ENCODE measurements at regions not wholly inside any gene's neighbourhood (a gene's known extent, or its start where the extent isn't known, plus 50 kb on each side); places are given as distances from the start of the nearest gene placed in this dataset.

DNA sequence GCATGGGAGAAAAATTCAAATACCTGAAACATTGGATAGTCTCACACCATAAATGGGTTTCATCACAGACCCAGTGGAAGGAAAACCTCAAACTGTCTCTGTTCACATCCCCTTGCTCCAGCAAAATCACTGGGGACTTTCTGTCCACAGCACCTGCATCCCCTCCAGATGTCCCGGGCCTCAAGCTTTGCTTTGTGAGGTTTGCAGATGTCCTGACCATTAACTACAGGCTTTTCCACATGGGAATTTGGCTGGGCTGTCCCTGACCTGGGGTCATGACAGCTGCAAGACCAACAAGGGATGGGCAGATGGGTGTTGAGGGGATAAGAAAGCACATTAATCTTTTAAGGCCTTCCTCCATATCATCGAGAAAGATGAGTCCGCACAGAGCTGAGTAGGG lies 427.9 kb downstream of the TXNL1 start:
- no peak for DNase-seq

DNA sequence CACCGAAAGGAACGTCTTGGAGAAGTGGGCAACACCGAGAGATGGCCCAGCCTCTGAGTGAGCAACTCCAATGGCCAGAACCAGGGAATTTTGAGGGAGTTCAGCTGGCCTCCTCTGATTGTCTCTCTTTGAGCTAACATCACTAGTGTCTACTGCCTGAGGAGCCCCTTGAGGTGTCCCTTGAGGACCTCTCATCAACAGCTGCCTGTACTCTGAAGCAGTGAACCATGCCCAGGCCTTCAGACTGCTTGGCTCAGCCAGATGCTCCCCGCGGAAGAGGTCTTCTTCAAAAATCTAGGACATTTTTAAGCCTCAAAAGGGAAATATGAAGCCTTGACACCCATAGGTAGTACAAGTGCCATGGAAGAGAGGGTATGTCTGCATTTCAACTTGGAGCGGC lies 430.4 kb downstream of the TXNL1 start:
- DNase-seq = no peak

DNA sequence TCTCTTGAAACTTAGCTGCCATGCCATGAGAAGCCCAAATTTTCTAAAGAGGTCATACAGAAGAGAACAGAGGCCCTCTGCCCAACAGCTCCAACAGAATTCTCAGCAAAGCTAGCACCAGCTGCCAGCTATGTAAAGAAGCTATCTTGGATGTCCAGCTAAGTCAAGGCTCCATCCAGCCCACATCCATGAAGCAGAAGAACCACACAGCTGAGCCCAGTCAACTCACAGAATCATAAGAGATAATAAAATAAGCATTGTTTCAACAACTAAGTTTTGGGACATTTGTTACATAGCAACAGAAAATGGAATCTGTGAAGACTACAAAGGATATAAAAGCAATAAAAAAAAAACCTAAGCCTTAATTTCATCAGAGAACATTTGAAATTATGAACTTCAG lies 434.3 kb downstream of the TXNL1 start:
- no peak for DNase-seq

DNA sequence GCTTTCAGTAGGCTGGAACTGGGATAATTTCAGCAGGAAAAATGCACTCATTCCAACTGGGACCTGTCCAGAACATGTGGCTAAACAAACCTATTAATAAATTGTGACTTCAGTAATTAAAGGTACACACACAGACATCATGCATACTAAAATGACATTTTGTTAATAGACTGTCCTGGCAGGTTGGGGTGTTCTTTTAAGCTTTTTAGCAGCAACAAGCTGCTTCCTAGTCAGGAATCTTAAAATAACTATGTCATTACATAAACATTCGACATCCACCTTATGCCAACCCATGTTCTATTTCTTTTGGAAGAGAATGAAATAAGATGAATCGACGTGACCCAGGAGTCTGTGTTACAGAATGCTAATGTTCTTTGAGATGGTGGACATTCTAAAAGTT lies 435.7 kb downstream of the TXNL1 start:
- DNase-seq = no peak

DNA sequence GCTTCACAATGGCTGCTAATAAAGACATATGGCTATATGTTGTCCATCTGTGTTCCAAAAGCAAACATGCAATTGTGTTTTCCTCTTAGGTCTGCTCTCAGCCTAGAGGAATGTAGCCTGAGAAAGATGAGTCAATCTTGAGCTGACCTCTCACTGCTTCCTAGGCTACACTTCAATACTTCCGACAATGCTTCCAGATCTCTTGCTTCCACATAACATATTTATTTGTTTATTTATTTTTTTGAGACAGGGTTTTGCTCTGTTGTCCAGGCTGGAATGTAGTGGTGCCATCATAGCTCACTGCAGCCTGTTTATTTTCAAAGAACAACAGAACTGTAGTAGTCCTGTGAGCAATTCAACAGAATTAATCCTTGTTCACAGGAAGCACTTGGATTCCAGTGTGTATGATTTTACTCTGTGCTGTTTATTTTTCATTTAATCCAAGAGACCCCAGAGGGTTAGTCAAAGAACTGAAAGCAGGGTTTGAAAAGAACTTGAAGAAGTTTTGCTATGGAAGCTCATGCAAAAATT lies 437.9 kb downstream of the TXNL1 start:
- DNase-seq = no peak

DNA sequence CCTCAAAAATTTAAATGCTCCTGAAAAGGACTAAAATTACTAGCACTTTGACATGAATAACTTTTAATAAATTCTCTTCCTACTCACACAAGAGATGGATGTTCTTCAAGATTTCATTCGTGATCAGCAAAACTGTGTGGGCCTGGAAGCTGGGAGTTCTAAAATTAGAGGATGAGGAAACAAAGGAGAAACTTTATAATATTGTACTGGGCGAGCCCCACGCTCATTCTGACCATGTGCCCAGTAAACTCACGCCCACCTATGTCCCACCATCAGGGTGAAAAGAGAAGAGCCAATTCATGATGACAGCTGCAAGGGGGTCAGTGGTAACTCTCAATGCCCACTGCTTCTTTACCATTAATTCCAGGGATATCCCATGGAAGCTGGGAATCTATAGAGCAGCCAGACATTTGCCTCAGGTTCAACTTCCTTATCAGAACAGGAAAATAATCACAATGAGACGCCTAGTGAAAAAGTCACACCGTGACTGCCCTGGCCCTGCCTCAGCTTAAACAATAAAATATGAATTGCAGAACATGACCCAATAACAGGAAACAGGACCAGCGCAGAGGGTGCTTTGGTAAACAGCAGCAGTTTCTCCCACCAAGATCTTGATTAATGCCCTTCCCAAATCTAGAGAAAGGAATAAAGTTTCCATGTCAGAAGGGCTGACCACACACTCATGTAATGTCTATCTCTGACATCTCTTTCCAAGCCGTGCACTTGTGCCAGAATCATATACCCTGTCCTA lies 438.6 kb downstream of the TXNL1 start:
- no peak for DNase-seq

DNA sequence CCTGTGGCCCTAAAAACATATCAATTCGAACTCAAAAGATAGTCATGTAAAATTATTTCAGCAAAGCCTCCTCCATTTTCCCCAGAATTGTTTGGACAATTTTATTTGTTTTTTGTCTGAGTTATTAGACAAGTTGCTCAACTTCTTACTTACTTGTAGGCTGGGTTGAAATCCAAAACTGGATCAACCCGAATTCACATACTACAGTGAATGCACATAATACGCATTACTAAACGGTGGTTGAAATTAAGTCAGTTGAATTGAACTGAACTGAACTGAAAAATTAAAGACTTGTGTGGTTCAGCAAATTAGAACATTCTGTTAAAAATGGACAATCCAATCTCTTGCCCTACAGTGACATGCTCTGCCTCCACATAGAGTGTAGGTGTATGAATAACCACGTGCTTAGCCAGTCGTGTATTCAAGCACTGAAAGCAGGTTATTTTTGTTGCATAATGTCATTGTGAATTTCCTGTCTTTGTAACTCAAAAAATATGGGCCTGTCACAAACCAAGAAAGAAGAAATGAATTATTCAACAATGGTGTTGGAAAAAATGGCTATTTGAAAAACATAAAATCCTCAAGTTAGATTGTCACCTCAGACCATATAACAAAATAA lies 441.0 kb downstream of the TXNL1 start:
- no peak for DNase-seq

DNA sequence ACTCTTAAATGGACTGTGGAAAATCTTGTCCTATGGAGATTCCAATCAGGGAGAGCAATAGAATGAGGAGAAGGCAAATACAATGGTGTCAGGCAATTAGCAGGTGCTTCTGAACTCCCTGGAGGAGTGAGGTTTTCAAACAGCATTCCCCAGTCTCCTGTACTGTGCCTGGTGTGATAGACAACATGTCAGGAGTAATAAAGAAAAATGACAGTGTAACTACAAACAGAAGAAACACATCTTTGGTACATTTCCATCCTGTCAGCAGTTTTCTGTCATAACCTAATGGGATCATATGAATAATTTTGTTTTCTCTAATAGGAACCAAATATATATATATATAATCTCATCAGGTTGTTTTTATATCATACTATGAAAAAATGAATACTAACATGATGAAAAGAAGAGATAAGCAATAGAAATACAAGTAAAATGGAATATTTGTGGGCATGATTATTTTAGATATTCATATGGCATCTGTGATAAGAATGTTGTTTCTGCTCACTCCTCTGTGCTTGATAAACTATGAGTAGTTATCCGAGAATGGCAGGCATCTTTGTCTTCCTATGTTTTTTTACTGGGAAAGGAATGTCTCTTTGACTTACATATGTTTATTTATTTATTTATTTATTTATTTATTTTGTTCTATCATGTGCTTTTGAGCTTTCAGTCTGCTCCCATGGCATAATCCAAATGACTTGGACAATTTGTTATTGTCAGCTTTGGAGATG lies 441.7 kb downstream of the TXNL1 start:
- DNase-seq = no peak

DNA sequence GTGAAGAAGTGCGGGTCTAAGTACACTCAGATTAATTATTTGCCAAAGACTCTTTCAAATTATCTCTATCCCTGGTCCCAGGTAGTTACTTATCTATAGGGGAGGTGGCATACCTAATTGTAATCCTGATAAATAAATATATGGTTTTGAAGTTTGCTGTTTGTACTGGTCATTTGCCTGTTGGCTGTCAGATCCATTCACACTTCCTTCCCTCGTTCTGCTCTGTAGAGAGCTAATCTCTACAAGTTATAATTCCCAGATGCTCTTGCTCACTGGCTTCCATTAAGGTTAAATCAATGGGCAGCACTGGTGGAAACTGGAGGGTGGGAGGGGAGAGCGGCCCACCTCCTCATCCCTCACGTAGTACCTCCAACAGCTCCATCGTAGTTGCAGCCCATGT lies 447.1 kb downstream of the TXNL1 start:
- no peak for DNase-seq

DNA sequence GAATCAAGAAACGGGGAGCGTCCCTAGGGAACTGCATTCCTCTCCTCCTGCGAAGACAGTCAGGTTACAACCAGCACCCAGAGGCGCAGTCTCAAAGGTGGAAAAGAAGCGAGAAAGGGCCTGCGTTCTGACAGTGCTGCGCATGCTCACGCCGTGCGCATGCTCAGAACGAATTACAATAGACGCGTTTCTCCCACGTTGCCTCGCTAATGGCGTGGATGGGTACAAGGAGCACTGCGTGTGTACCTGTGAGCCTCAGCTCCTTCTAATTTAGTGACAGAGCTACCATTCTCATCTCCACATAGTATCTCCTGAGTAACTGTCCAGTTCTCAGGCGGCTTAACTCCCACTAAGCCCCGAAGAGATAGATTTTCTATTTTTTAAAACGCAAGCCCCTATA lies 448.8 kb downstream of the TXNL1 start:
- DNase-seq = no peak

DNA sequence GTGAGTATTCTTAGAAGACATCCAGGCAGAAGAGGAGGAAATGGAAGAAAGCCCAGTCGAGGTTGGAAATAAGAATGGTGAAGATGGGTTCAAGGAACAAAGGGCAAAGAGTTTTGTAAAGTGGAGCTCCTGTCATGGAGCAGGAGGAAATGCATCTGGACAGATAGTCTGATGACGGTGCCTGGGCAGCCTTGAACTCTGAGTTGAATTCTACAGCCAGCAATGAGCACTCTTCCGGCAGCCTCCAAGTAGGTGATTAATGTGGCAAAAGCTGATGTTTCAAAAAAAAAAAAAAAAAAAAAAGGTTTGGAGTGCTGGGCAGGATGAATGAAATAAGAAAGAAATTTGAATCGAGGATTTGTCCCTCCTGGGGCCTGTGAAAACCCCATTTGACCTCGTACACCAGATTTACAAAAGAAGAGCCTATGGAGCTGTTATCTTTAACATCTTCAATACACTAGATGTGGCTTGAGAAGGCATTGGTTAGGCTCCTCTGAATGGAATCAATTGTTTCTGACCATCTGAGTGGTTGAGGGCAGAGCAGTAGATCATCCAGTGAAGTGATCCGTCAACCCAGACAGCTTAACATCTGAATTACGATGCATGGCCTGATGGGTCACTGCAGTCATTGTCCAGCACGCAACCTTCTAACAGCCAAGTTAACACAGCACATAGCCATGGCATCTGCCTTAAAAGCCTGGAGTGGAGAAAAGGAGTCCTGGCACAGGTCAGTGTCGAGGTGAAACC lies 449.7 kb downstream of the TXNL1 start:
- no peak for DNase-seq

DNA sequence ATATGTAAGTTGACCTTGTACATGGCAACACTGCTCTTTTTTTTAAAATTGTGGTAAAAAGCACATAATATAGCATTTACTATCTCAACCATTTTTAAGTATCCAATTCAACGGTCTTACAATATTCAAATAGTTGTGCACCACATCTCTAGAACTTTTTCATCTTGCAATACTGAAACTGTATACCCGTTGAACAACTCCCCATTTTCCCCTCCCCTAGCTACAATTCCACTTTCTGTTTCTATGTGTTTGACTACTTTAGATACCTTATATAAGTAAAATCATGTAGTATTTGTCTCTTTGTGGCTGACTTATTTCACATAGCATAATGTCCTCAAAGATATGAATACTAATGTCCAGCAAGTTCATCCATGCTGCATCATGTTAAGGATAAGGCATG lies 452.1 kb downstream of the TXNL1 start:
- DNase-seq = no peak

DNA sequence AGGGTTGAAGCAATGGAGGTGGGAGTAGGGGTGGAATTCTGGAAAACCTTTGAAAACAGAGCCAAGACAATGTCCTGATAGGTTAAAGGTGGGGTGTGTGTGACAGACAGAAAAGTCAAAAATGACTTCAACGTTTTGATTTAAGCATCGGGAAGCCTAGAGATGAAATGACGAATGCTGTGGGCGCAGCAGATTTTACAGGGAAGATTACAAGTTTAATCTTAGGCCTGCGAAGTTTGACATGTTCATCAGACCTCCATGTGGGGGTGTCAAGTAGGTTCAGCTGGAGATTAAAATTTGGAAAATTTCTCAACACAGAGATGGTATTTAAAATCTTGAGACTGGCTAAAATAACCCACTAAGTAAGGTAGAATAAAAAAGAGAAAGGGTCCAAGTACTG lies 453.3 kb downstream of the TXNL1 start:
- DNase-seq = no peak

DNA sequence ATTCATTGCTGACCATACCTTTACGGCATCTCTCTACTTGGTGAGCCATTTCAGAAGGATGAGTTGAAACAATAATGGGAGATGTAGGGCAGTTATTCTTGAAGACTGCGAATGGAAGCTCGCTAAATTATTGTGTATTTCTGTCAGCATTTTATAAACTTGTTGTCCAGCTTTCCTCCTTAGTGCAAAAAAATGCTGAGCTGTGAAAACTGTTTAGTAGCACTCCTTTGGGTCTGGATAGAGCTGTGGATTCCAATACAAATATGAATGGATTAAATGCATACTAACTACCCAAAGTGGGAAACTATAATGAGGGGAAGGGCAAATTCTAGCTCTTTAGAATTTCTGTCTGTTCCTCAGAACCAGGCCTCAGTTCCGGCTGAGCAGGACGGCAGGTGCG lies 461.6 kb downstream of the TXNL1 start:
- no peak for DNase-seq

DNA sequence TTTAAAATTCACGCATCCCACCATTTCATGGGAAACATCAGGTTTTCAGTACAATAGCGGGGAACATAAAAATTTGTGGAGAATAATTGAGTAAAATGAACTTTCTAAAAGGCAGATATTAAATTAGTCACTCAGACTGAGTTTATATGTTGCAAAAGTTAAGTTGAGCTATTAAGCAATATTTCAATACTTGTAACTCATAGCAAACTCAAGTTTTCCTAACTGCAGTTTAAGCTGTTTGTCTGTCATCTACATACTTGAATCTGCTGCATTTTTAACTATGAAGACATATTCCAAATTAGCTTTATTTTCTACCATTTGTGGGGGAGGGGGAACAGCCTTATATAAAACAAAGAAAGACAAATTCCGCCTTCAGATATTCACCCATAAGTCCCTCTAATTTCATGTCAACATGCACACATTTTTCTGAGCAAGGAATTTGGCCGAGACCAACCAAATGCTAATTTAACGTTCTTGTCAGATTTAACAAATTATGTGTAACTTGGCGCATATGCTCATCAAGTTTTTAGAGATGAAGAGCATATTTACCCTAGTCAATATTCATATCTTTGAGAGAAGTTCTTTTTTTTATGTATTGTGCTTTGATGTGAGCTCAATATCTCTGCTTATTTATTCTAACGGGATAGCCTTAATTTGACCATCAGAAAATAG lies 462.9 kb downstream of the TXNL1 start:
- DNase-seq = no peak

DNA sequence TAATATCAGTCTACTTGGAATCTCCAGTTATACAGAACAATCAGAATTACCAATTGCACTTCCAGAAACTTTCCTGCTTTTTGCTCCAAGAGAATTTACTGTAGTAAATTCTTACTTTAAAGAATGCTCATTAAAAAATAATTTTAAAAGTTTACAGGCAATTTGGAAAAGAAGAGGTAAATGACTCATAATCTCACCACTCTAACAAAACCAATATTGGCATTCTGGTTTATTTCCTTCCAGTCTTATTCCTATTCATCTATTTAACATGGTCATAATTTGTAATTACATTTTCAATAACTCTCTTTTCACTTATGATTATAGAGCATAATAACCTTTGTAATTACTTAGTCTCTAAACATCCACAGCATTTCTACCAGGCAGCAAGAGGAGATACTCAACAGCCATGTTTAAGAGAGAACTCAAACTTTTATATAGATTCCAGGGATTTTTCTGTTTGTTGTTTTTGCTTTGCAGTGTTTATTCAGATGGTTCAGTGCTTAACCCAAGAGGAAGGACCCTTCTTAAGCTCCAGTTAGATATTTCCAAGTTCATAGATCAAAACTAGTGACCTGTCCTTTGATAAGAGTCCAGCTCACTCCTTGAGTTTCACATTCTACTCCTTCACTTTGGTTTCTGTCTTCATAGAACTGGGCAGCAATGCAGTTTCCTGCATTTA lies 464.7 kb downstream of the TXNL1 start:
- DNase-seq = no peak

DNA sequence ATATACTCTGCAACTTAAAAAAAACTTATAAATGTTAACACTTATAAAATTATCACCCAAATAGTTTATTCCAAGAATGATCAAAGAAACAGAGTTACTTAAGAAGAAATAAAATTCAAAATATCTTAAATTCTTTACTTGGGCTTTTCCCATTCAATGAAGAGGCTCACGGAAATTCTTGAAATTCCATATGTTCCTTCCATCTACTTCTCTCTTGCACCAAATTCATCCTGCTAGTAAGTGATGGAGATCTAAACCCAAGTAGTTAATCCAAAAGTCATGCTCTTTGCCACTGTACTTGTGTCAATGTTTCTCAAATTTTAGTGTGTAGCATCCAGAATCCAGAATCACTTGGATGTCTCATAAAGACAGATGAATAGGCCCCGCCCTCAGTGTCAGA lies 465.9 kb downstream of the TXNL1 start:
- DNase-seq = no peak

DNA sequence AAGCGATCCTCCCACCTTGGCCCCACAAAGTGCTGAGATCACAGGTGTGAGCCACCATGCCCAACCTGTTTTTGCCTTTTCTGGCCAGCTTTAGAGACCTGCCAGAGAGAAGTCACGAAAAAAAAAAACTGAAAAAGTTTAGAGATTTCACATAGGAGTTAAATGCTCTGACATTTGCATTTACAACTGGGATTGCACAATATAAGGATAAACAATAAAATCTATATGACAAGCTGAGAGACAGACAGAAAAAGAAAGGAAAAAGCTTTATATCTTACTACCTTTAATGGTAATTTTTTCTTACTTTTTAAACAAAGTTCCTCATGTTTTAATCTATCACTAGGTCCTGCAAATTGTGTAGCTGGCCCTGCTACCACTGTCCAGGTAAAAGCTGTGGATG lies 466.5 kb downstream of the TXNL1 start:
- DNase-seq = no peak

DNA sequence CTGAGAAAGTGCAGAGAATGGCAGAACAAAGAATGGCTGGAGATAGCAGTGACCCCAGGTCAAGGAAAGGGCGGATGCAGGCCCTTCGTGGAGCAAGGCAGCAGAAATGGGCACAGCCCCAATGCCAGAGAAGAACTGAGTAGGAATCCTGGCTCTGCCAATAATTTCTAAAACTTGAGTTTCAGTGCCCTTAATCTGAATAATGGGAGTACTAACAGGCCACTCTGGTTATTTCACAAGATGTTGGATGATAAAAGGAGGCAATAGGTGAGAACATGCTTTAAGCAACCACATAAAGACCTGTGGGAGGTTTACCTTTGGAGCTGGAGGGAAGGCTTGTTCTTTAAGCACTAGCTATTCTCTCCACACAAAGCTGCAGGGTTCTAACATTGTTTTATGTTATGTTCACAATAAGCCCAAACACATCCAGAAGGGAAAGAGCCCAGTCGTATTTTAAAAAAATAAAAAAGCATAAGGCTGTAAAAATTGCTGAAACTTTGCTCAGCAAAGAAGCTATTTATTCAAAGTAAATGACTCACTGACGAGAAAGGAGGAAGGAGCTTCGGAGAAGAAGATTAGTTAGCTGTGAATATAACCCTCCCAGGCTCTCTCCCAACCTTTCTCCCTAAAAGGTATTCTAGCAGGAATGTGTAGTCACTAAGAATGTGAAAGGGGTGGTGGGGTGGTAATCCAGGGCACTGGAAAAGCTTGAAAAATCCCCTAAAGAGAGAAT lies 470.2 kb downstream of the TXNL1 start:
- DNase-seq = no peak

DNA sequence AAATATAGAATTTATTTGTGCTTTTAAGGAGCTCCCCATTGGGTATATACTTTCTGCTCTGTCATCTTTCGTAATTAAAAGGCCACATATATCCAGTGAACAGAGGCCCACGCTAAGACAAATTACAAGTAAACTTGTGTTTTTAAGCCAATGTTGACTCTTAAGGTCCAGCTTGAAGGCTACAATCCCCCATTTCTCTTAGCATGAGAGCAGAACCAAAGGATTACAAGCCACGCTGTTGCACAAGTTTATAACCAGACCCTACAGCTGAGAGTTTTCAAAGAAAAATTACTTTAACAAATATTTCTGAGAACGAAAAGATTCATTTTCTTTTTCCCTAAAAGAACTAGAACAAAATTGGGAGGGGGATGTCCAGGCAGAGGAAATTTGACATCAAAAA lies 471.0 kb downstream of the TXNL1 start:
- no peak for DNase-seq

DNA sequence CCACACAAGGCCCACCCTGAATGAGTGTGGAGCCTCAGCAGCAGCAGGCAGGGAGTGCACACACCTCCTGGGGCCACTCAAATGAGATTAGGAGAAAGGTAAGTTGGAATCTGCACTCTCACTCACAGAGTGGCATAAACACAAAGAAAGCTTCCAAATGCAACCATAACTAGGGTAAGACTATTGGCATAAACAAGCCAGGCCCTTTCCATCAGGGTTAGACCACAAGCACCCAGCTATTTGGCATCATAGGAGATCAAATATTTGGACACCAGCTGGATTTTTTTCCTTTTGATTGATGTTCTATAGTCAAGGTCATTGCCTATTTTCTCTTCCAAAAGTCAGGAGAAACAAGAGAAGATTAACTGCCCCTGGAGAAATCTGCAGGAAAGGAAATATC lies 471.5 kb downstream of the TXNL1 start:
- DNase-seq = no peak

Data from NCI-H187 (cell line).